ENCODE measurements at regions not wholly inside any gene's neighbourhood (a gene's known extent, or its start where the extent isn't known, plus 50 kb on each side); places are given as distances from the start of the nearest gene placed in this dataset.
"Not testable (repeated sequence)": the region's sequence is repeated elsewhere in the genome, so short reads cannot be mapped to it uniquely, and the experiment has no call there.

DNA sequence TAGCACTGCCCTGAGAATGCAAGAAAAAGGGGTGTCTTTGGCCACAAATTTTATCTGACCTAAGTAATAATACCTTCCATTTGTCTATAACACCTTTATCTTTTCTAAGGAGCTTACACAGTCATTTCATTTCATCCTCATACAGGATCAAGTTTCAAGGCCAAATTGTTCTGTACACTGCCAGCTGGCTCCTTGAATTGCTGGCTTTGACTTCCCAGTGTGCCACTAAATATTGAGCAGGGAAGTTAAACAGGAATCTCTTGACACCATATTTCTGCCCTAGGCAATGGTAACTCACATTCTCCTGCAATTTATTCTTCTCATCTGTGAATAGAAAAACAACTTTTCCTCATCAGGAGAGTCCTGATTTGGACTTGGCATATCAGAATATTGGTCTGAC, 195.1 kb upstream of the LRP1B start:
- DNase-seq: no peak

DNA sequence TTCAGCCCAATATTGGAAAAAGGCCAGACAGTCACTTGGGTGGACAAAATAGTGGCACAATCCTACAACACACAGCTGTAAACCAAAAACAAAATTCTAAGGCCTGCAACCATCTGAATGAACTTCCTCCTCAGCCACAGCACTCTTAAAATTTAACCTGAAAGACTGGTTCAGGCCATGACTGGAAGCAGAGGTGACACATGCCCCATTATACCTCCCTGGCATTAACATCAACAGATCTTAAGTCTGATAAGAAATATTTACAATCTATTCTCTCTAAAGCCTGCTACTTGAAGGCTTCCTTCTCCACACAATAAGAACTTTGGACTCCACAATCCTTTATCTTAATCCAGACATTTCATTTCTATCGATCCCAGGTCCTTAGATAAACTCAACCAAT, 192.4 kb upstream of the LRP1B start:
- DNase-seq: no peak

DNA sequence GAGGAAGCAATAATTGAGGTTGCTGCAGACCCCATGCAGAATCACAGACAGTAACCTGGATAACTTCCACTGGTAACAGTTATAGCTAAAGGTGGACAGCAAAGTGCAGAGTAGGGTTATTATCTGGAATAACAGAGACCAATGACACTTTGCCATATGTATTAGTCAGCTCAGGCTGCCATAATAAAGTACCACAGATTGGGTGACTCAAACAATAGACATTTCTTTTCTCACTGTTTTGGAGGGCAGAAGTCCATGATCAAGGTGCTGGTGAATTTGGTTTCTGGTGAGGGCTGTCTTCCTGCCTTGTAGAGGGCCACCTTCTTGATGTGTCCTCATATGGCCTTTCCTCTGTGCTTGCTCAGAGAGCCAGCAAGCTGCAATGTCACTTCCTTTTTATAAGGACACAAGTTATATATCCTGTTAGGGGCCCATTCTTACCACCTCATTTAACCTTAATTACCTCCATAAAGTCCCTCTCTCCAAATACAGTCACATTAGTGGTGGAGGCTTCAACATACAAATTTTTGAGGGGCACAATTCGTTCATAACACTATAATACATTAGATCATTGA, 191.0 kb upstream of the LRP1B start:
- DNase-seq: no peak

DNA sequence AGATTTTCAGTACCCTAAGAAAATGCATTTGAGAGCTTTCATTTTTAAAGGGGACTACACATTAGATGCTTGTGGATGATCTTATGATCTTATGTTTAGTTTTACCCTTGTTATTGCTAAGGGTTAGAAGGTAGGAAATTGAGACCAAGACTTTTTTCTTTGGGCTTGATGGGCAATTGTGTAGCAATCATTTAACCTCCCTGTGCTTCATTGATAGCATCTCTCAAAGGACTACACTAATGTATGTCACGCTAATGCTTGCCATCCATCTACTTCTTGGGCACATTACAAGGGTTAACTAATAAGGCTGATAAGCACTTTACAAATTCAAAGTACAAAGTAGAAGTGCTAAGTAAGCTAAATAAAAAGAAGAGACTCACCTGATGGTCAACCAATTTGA, 189.3 kb upstream of the LRP1B start:
- no peak for DNase-seq

DNA sequence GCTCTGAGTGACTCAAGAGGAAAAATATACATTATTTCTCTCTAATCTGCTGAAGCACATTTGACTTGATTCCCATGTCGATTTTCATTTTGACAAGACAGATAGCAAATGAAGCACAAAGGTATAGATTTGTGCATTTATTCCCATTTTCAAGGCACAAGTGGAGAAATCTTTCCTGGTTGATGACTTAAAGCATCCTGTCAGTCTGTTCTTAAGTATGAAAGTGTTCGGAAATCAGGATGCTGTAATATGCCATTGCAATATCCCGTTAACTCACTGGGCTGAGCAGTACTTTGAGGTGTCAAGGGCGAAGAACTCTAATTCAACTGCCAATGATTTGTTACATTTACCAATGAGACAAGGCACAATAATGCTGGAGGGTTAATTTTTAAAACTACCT, 185.2 kb upstream of the LRP1B start:
- no peak for DNase-seq

DNA sequence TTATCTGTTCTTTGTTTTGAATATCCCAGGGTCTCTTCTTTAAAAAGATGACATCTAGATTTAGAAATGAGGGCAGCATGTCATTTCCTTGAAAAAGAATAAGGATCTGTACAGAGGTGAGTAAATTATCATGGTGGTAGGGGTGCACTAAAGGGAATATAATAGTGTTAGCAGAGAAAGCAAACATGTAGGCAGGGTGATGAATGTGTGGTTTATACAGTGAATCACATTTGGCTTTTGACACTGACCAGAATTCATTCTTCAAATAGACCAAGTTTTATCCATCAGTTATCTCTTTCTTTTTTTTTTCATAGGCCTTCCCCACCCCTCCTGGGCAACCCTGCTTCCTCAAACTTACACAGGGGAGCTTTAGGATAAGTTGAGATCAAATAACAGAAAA, 184.5 kb upstream of the LRP1B start:
- DNase-seq: no peak

DNA sequence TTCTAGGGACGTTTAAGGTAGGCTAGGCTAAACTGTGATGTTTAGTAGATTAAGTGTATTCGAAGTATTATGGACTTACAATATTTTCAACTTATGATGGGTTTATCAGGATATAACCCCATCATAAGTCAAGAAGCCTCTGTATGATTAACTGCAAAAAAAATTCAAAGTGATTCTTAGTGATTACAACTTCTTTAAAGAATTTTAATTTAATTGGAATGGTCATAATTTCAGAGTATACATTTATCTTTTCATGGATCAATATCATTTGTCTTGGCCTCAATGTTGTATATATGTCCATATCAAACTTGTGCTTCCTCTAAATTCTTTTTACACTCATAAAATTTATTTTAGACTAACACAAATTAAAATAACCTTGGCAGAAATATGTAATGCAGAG, 183.3 kb upstream of the LRP1B start:
- DNase-seq: no peak

DNA sequence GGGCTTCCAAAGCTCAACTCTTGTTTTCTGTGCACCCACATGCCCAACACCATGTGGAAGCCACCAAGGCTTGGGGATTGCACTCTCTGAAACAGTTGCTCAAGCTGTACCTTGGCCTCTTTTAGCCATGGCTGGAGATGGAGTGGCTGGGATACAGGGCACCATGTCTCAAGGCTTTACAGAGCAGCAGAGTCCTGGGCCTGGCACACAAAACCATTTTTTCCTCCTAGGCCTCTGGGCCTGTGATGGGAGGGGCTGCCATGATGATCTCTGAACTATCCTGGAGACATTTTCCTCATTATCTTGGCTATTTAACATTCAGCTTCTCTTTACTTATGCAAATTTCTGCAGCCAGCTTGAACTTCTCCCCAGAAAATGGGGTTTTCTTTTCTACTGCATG, 179.7 kb upstream of the LRP1B start:
- DNase-seq: no peak

DNA sequence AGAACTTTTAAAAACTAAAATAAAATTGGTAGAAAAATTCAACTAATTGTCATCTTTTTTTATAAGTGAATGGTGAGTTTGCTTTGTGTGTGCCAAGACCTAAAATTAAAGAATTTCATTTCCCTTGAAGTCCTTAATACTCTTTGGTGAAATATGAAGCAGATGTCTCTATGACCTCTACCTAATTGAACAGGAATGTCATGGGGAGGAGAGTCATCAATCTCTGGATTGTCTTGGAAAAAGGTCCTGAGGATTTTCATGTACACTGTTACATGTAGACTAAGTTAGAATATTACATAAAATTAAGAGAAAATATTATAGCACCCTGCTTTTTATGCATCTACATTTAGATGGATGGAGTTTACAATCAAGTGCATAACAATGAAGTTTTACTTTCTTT, 177.9 kb upstream of the LRP1B start:
- DNase-seq: no peak

DNA sequence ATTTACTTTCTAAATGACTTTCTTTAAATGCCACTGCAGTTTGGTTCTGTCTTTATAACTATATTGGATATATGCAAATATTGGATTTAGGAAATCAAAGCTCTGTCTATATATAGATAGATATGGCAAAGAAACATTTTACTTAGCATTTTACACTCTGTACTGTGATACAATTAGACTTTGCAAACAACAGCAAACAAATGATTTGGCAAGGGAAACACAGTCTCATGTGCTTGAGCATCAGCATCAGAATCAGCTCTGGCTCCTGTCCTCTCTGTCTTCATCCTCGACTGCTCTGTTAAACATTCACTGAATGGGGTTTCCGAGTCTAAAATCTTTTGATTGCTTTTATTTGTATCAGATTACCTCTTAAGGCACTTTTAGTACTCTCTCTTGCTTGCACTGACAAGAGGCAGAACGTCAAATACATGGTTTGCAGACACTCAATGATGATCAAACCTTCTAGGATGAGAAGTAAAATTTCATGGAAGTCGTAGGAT, 176.8 kb upstream of the LRP1B start:
- DNase-seq: no peak

DNA sequence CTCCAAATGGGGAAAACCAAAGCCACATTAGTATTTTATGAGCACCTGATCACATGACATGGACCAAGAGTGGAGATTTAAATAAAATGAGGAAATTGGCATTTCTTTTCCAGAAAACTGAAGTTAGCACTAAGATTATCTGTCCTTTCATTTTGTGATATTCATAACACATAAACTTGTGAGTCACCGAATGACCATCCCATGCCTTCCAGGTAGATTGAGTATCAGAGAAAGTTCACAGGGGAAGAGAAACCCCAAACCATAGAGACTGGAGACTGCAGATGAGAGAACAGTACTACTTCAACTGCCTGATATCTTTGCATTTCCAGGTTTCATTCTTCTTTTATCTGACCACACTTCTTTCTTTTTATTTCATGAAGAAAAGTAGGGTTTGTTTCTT, 176.3 kb upstream of the LRP1B start:
- DNase-seq: no peak

DNA sequence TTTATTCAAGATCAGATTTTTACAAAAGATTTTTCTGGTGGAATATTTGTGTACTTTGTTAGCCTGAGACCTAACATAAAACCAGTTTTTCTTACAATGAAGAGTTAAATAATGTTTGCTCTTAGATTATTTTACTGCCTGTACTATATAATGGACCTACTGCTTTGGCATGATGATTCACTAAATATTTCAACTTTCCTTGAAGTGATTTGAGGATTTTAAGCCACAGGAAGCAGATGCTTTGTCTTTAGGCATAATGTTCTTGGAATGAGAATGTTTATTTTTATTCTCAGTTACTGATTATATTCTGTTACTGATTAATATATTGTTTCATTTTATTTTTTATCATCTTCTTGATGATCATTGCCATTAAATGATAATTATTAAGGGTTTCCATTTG, 175.3 kb upstream of the LRP1B start:
- no peak for DNase-seq

DNA sequence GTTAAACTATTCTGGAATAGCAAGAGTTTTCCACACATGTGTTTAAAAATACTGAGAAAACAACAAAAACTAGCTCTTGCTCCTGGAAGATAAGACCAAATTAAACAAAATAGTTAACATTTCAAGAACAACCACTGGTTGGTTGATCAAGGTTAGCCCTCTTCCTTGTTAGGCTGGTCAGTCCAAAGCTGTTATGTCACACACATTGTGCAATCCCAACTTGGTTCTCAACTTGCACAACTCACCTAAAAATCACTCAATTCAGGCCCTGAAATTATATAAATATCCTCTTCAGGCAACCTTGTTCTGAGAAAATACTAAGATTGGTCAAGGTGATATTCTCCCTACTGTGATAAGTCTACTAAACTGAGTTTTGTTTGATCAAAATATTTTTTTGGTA, 169.7 kb upstream of the LRP1B start:
- no peak for DNase-seq

DNA sequence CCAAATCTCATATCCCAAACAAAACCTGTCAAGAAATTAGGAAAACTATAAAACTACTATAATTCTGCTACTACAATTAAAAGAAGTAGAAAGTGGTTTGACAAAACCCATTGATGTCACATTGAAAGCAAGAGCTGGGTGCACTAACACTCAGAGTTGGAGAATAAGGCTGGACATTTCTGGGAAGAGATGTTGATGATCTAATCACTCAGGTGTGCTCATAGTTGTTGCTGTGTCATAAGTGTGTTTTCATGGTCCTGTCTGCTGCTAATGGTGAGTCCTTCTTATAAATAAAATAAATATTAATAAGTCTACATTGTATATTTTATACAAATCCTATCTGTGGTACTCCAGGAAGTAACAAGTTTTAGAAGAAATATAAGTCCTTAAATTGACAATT, 168.2 kb upstream of the LRP1B start:
- DNase-seq: no peak

DNA sequence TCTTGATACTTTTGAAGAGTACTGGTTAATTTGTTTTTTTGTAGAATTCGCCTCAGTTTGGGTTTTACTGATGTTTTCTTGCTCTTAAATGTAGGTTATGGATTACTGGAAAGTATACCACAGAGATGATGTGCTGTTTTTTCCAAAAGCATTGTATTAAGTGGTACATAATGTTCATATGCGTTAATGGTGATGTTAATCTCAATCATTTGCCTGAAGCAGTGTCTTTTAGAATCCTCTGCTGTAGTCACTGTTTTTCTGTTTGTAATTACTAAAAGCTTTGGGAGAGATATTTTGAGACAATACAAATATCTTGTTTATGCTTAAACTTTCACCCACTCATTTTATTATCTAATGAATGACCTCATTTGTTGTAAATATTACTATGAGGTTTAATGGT, 163.4 kb upstream of the LRP1B start:
- no peak for DNase-seq

DNA sequence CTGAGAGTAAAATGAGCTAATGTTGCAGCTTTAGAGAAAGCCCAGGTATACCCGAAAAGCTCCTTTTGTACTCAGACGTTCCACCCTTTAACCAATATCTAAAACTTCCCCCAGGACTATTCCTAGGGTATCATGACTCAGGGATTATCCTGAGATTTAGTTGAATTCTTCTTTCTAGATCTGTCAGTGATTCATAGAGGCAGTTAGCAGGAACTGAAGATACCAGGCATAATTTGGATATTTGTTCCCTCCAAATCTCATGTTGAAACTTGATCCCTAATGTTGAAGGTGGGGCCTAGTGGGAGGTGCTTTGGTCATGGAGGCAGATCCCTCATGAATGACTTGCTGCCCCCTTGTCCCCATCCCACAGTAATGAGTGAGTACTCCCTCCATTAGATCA, 161.2 kb upstream of the LRP1B start:
- no peak for DNase-seq

DNA sequence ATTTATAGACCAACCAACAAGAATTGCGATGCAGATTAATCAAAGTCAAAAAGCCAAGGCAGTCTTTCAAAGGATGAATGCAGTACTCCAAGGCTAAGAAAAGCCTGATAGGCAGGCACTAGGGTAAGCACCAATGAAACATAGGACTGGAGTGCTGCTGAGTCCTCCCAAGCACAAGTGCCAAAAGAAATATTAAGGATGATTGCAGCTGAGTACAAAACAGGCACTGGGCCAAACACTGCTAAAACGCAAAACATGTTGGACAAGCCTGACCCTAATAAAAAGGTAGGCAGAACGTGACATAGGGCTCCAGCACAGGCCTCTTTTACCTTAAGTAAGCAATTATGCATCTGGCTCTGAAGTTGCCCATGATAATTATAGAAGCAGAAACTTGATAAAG, 160.1 kb upstream of the LRP1B start:
- no peak for DNase-seq

DNA sequence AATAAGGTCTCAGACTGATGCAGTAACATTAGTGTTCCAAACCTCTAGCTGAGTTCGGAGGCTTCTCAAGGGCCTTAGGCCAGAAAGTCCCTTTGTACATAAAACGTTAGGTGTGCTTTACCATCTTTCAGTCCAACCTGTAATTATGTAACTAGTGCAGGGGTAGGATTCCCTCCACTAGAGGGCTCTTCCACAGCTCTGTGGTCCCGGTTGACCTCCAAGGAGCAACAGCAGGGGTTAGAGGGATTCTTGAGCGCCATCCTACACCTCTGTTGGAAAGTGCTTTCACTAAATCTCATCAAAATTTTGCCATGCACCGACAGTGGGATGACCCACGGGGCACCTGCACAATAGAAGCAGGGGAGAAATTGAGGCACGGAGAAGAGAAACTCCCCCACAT, 155.8 kb upstream of the LRP1B start:
- no peak for DNase-seq

DNA sequence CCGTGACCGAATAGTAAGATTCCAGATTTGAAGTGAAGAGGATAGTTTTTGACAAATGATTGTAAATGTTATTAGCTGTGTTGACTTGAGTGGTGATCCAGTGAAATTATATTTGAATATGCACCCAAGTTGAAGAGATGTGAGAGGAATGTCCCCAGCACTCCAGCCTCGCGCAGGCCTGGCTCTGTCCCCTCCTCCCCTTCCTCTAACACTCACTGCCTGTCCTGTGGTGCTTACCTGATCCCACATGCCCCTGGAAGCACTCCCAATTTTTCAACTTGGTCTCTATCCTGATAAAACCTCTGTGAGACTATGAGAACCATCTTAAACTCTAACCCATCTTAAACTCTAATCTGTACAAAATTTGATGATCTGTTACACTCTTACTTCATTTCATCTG, 154.7 kb upstream of the LRP1B start:
- DNase-seq: no peak

DNA sequence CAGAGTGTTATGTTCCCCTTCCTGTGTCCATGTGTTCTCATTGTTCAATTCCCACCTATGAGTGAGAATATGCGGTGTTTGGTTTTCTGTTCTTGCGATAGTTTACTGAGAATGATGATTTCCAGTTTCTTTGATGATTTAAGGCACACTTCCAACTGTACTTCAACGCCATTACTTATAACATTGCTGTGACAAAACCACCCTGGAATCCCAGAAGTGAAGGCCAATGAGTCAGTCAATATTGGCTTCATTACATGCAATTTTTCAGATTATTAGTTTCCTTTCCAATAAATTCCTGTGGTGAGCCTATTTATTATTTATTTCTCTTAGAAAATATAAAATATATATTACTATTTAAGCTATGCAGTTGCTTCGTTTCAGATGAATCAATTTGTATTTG, 153.5 kb upstream of the LRP1B start:
- DNase-seq: not testable (repeated sequence)

DNA sequence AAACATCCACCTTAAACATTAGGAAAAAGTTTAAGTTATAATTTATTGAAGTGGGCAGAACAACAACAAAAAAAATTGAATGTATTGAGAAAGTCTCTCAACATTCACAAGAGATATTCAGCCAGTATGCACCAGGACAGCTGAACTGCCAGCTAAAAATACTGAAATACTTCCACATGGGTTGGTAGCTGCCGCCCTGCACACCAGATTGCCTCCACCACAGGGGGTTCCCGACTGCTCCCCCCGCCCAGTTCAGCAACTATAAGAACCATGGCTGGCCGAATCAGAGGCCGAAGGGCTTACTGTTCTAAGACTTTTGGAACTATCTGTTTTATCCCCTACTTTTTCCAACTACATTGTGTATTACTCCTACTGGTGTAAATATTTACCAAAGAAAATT, 150.0 kb upstream of the LRP1B start:
- no peak for DNase-seq

DNA sequence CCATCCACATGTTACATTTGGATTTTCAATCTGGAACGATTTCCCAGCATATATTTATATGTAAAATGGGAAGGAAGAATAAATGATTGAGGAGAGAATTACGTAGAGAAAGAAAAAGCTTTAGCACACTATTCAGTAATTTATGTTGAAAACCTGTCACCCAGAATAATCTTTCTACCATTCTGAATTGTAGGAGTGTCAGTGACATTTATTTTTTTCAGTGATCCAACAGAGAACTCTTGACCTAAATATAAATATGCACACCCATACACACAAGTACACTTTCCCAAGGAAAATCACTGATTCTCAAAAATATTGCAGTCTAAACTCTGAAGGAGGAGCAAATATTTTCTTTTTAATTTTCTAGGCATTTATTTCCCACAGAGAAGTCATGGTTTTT, 140.2 kb upstream of the LRP1B start:
- no peak for DNase-seq

DNA sequence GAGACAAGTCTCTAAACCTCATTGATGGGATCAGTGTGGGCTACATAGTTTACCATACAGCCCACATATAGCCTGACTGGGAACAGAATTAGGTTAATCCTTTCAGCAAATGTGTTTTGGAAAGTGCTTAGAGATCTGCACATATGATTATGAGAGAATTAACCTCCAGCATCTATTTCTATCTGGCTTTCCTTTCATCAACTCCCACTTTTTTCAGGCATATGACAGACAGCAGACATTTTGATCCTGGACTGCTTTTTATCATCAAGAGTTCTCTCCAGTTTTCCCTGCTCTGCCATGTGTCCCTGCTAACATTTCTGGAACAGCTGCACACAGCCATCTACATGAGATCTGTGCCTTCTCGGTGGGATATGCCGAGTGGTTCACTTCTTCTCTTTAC, 139.5 kb upstream of the LRP1B start:
- DNase-seq: no peak

DNA sequence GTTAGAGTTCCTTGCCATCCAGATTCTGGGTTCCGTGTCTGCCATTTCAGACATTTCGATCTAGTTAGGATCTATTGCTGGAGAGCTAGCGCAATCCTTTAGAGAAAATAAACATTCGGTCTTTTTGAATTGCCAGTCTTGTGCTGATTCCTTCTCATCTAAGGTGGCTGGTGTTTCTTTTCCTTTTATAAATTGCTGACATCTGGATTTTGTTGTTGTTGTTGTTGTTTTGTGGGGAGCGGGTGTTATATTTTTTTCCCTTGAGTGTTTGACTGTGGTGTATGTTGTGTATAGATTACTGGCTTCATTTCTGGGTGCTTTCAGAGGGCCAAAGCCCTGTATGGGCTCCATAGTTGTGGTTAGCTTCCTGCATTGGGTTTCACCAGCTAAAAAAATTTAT, 128.5 kb upstream of the LRP1B start:
- no peak for DNase-seq

DNA sequence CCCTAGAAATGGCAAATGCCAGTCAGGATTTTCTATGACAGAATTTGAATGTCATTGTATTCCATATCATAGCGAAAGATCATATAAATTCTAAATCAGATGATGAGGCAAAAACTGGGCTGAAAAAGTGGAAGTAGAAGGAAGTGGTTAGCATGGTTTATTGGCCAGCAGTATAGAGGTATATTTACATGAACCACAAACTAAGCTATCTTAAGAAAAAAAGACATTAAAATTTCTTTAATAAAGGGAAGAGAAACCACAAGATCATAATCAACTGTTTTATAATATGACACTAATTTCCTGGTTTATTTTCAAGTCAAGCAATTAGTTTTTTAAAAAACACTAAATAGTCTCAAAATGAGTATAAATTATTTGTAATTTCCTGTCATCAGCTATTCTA, 123.2 kb upstream of the LRP1B start:
- DNase-seq: no peak

Measured in renal pelvis (tissue), 1 donor.